Cardiac fibroblast (primary cell): ENCODE measurements at regions not wholly inside any gene's neighbourhood (a gene's known extent, or its start where the extent isn't known, plus 50 kb on each side); places are given as distances from the start of the nearest gene placed in this dataset.

Source experiments
- DNase-seq, 2 donors: peaks; one replicate each; pipeline versions ENCODE4 v3.0.0 to v3.0.0-alpha.2; 2010; ENCODE audit warnings: low read depth in 2 of 2
- H3K4me3 ChIP-seq, 2 donors: replicated peaks in 1 of 2; 1 replicate in 1 of 2; 2 replicates in 1 of 2; pipeline ENCODE4 v1.5.1; 2011; ENCODE audit warnings: low read depth in 2 of 2, low read length in 2 of 2, mild to moderate bottlenecking in 2 of 2, moderate library complexity in 1 of 2
- CTCF ChIP-seq: IDR thresholded peaks from one replicate; pipeline ENCODE4 v1.5.1; 2011; ENCODE audit warnings: low read depth, mild to moderate bottlenecking, low read length, inconsistent platforms

GRCh38 chr11:87444993-87445392 is 407.3 kb downstream of the TMEM135 start:
- DNase-seq = peak in 1 of 2 donors; percentile 78
- no peak overlapping the region for H3K4me3 ChIP-seq
- TF ChIP-seq CTCF = no peak

DNA sequence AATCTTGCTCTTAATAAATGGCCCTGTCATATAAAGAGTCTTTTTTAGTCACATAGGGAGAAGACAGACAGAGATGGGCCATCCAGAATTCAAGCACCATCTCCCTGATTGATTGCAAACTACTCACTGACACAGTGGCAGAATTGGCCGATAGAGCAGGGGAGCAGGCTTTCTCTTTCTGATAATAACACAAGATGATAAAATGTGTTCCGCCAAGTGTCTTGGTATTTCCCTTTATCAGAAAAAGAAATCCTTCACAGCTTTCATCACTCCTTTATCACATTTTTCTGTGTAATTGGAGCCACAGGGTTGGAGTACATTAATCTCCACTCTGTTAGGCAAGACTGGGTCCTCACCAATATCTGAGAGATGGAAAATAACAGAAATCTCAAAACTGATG is 406.0 kb downstream of the TMEM135 start:
- no peak for DNase-seq
- TF ChIP-seq CTCF = no peak
- H3K4me3 ChIP-seq = no peak overlapping the region

- no peak for DNase-seq
- no peak for TF ChIP-seq CTCF
- no peak overlapping the region for H3K4me3 ChIP-seq
Observed at GRCh38 chr11:87440076-87440770, 402.5 kb downstream of the TMEM135 start.

DNA sequence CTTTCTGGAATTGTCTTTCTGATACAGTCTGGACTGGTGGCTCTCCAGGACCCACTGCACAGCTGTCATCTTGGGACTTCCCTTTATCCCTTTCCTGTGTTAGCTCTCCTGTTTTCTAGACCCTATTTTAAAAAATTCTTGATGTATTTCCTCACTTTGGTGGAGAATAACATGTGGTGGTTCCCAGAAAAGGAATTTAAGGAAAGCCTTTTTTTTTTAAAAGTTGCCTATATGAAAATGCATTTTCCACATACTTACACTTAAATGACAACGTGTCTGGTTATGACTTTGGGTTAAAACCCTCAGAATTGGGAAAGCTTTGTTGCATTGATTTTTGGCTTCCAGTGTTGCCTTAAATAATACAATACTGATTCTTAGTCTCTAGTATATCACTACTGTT is 400.7 kb downstream of the TMEM135 start:
- no peak overlapping the region for H3K4me3 ChIP-seq
- no peak for TF ChIP-seq CTCF
- no peak for DNase-seq

DNA sequence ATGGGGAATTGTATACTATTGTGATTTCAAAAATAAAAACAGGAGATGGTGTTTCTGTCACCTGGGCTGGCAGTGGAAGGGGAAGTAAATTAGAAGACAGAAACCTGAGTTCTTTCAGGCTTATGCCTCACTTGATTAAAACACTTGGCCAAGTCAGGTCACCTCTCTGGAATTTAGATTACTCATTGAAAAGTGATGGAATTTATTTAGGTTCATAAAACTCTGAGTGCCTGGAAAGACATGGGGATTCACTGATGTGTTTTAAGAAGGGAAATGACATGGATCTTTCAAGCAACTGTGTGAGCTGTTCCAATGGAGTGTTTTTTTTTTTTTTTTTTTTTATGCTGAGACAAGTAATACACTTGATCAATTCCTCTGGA is 400.1 kb downstream of the TMEM135 start:
- no peak overlapping the region for H3K4me3 ChIP-seq
- TF ChIP-seq CTCF = no peak
- DNase-seq = peak in 1 of 2 donors; percentile 71

DNA sequence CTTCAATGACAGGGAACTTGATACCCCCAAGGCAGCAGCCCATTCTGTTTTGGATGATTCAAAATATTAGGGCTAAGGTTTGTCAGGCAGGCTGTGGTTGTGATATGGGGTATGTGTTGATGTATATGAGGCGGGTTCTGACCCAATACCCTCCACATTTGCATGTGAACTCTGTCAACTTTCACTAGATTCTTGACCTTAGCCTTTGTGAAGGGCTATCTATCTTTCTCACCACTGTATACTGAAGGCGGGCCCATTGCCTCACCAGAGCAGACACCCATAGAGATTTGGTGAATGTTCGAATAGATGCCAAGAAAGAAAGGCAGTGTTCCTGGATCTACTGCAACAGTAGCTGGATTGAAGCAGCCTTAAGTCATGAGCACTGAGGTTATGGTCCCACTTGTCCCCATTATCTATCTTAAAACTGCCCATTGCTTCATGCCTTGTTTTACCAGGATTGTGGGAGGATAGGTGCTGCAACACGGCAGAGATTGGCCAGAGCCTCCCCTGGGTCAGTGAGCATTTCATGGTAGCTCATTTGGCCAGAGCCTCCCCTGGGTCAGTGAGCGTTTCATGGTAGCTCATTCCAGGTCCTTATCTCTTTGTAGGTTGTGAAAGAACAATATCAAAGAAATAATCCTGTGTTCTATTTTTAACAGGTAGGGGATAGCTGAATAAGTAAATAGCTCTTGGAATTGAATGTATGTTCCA is 399.6 kb downstream of the TMEM135 start:
- no peak overlapping the region for H3K4me3 ChIP-seq
- no peak for TF ChIP-seq CTCF
- no peak for DNase-seq
